ENCODE measurements at regions not wholly inside any gene's neighbourhood (a gene's known extent, or its start where the extent isn't known, plus 50 kb on each side); places are given as distances from the start of the nearest gene placed in this dataset.

DNA sequence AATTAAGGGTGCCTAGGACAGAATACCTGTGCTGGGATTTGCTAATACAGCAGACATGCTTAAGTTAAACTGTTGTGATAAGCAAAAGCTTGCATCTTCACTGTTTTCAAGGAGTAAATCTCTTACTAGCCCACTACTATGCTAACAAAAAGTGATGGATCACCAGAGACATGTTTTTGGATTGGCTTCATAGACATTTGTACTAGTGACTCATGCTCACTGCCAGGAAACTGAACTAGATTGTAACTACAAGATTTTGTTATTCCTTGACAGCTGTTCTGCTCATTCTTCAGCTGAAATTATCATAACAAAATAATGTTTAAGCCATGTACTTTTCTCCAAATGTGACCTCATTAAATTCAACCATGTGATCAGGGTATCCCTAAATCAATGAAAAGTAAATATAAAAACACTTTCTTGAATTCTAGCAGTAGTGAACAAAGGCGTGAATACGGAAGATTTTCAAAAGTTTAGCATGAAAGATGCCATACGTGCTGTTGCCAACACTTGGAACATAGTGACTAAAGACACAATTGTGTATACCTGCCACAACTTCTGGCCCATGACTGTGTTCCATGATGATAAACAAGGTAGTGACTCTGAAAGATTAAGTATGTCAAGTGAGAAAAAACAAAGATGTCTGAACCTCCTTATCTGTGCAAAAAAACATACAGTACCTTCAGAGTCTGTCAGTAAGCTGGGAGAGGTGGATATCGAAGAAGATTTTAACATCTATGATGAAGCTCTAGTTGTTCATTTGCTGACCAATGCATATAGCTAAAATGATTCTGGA is 154.0 kb downstream of the BTC start:
- H3K9me3 Mint-ChIP-seq: peaks cover 5% of the 10 kb centered on the region
- peaks cover 3% of the 10 kb centered on the region for H3K27me3 Mint-ChIP-seq (ENCODE audit: low read depth, poor library complexity)
- no peak overlapping the region for H3K27ac Mint-ChIP-seq
- H3K4me3 Mint-ChIP-seq: no peak overlapping the region
- H3K36me3 Mint-ChIP-seq (ENCODE audit: low read depth): no peaks in the 10 kb centered on the region
- TF ChIP-seq, protein P1, sequence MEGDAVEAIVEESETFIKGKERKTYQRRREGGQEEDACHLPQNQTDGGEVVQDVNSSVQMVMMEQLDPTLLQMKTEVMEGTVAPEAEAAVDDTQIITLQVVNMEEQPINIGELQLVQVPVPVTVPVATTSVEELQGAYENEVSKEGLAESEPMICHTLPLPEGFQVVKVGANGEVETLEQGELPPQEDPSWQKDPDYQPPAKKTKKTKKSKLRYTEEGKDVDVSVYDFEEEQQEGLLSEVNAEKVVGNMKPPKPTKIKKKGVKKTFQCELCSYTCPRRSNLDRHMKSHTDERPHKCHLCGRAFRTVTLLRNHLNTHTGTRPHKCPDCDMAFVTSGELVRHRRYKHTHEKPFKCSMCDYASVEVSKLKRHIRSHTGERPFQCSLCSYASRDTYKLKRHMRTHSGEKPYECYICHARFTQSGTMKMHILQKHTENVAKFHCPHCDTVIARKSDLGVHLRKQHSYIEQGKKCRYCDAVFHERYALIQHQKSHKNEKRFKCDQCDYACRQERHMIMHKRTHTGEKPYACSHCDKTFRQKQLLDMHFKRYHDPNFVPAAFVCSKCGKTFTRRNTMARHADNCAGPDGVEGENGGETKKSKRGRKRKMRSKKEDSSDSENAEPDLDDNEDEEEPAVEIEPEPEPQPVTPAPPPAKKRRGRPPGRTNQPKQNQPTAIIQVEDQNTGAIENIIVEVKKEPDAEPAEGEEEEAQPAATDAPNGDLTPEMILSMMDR (IDR thresholded peaks at IDR 0.05): no peak
- H3K4me1 Mint-ChIP-seq: no peaks in the 10 kb centered on the region
- no peak for DNase-seq

DNA sequence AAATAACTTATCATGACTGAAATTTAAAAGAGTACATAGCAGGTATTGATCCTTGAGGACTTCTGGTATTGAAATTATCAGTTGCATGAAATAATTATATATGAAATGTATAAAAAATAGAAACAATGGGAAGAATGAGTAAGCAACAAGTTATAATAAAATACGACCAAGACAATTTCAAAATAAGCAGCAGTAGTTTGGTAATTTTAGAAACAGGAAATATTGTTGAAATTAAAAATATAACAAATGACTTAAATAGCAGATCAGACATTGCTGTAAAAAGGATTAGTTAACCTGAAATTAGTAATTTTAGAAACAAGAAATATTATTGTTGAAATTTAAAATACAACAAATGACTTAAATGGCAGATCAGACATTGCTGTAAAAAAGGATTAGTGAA is 152.3 kb downstream of the BTC start:
- peaks cover 9% of the 10 kb centered on the region for H3K9me3 Mint-ChIP-seq
- TF ChIP-seq, protein P1 (IDR thresholded peaks at IDR 0.05): no peak
- H3K4me1 Mint-ChIP-seq: no peaks in the 10 kb centered on the region
- DNase-seq: no peak
- H3K4me3 Mint-ChIP-seq: no peak overlapping the region
- no peak overlapping the region for H3K27ac Mint-ChIP-seq
- H3K27me3 Mint-ChIP-seq (ENCODE audit: low read depth, poor library complexity): no peaks in the 10 kb centered on the region
- no peaks in the 10 kb centered on the region for H3K36me3 Mint-ChIP-seq (ENCODE audit: low read depth)

DNA sequence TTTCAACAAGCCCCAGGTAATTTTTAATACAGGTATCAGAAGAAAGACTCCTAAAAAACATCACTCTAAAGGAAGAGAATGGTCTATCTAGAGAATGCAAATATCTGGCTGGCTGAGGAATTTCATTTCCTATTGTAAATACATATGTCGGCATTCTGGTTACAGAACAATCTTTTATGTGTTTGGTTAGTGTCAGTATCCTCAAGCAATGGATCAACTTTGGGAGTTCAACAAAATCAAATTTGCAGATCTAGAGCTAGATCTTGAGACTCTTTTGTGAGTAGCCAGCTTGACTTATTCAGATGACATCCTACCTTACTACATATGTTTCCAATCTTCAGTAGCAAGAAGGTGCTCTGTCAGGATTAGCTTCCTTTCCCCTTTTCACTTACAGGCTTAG is 145.1 kb downstream of the BTC start:
- TF ChIP-seq, protein P1 (IDR thresholded peaks at IDR 0.05): no peak
- peaks cover 4% of the 10 kb centered on the region for H3K27me3 Mint-ChIP-seq (ENCODE audit: low read depth, poor library complexity)
- no peak overlapping the region for H3K4me3 Mint-ChIP-seq
- no peak overlapping the region for H3K27ac Mint-ChIP-seq
- H3K9me3 Mint-ChIP-seq: peaks cover 9% of the 10 kb centered on the region
- no peaks in the 10 kb centered on the region for H3K4me1 Mint-ChIP-seq
- H3K36me3 Mint-ChIP-seq (ENCODE audit: low read depth): no peaks in the 10 kb centered on the region
- no peak for DNase-seq

DNA sequence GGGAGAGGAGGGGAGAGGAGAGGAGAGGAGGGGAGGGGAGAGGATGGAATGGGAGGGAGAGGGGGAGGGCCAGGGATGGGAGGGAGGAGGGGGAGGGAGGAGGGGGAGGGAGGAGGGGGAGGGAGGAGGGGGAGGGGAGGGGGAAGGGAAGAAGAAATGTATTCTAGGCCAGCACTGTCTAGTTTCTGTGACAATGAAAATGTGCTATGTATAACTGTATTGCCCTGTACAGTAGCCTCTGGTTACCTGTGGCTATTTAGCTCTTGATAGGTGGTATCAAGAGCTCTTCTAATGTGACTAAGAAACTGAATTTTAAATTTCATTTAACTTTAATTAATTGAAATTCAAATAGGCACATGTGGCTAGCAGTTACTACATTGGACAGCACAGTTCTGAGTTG is 143.1 kb downstream of the BTC start:
- TF ChIP-seq, protein P1 (IDR thresholded peaks at IDR 0.05): no peak

DNA sequence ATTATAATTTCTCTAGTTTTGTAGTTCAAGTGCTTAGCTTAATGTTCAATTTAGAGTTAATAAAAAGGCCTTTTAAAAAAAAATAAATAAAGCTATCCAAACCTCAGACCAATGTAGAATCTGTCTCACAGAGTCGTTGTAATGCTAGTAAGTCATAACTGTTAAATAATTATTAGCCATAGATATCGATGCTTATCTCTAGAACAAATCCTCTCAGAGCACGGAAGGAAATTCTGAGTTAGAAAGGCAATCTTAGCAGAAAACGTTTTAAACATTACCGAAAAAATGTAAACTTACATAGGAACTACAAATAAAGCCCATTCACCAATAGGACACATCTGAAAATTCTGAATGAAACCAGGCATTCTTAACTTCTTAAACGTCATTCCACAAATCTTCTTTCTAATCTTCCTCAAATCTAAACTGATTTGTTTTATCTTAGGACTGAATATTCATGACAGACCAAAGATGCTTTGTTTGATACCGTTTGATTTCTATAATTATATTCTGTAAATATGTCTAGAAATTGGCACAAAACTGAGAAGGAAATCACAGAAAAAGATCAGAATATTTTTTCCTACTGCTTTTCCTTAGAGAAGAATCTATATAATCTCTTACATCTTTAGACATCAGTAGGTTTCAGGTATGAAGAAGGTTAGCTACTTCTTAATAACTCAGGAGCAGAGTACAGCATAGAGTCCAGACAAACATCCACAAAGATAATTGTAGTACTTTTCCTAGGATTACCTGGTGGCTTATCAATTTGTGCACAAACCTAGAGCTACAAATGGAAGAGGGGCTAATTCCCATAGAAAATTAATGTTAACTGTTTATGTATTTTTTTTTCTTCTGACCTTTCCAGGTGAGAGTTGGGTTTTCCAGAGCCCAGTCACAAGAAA is 140.7 kb downstream of the BTC start:
- TF ChIP-seq, protein P1 (IDR thresholded peaks at IDR 0.05): no peak
- Mint-ChIP-seq H3K36me3 (ENCODE audit: low read depth) (no peaks in the 10 kb centered on the region), H3K4me3 (no peak overlapping the region), H3K27me3 (ENCODE audit: low read depth, poor library complexity) (peaks cover 4% of the 10 kb centered on the region), H3K9me3 (no peaks in the 10 kb centered on the region), H3K4me1 (no peaks in the 10 kb centered on the region), H3K27ac (no peak overlapping the region)
- DNase-seq: no peak

More for the DNA sequence above, 143.1 kb downstream of the BTC start:
- H3K4me3 Mint-ChIP-seq: no peak overlapping the region
- H3K36me3 Mint-ChIP-seq (ENCODE audit: low read depth): no peaks in the 10 kb centered on the region
- H3K9me3 Mint-ChIP-seq: no peaks in the 10 kb centered on the region
- H3K4me1 Mint-ChIP-seq: no peaks in the 10 kb centered on the region
- no peak for DNase-seq
- H3K27ac Mint-ChIP-seq: no peak overlapping the region
- peaks cover 4% of the 10 kb centered on the region for H3K27me3 Mint-ChIP-seq (ENCODE audit: low read depth, poor library complexity)
